A172 (cell line): ENCODE measurements at regions not wholly inside any gene's neighbourhood (a gene's known extent, or its start where the extent isn't known, plus 50 kb on each side); places are given as distances from the start of the nearest gene placed in this dataset.

ENCODE experiments used
- DNase-seq: peaks from one replicate; pipeline ENCODE4 v3.0.0-alpha.2; 2015; ENCODE audit warnings: low spot score

- DNase-seq: no peak
Observed at GRCh38 chr21:14722841-14723483, 176.8 kb upstream of the SAMSN1 start.

GRCh38 chr21:14720237-14720636 is 174.1 kb upstream of the SAMSN1 start:
- no peak for DNase-seq

- DNase-seq: no peak
Observed at GRCh38 chr21:14718951-14719350, 172.8 kb upstream of the SAMSN1 start.

- DNase-seq: no peak
Observed at GRCh38 chr21:14716761-14717396, 170.8 kb upstream of the SAMSN1 start.

GRCh38 chr21:14713109-14713508 is 167.0 kb upstream of the SAMSN1 start:
- no peak for DNase-seq

GRCh38 chr21:14712121-14712715 is 166.1 kb upstream of the SAMSN1 start:
- DNase-seq: no peak

GRCh38 chr21:14711287-14711686 is 165.2 kb upstream of the SAMSN1 start:
- no peak for DNase-seq

GRCh38 chr21:14707511-14708020 is 161.5 kb upstream of the SAMSN1 start:
- DNase-seq: no peak

GRCh38 chr21:14706712-14707510 is 160.8 kb upstream of the SAMSN1 start:
- DNase-seq: no peak

GRCh38 chr21:14699433-14700407 is 153.6 kb upstream of the SAMSN1 start:
- DNase-seq: no peak

GRCh38 chr21:14697769-14698168 is 151.7 kb upstream of the SAMSN1 start:
- no peak for DNase-seq

- DNase-seq: no peak
Observed at GRCh38 chr21:14694817-14695216, 148.7 kb upstream of the SAMSN1 start.

GRCh38 chr21:14693997-14694396 is 147.9 kb upstream of the SAMSN1 start:
- DNase-seq: no peak

GRCh38 chr21:14691914-14692313 is 145.8 kb upstream of the SAMSN1 start:
- no peak for DNase-seq

- DNase-seq: no peak
Observed at GRCh38 chr21:14690886-14691285, 144.8 kb upstream of the SAMSN1 start.

- no peak for DNase-seq
Observed at GRCh38 chr21:14688936-14689335, 142.8 kb upstream of the SAMSN1 start.

GRCh38 chr21:14688412-14688811 is 142.3 kb upstream of the SAMSN1 start:
- no peak for DNase-seq

- no peak for DNase-seq
Observed at GRCh38 chr21:14687268-14687625, 141.1 kb upstream of the SAMSN1 start.

GRCh38 chr21:14686466-14687267 is 140.6 kb upstream of the SAMSN1 start:
- no peak for DNase-seq

- DNase-seq: no peak
Observed at GRCh38 chr21:14685568-14685967, 139.5 kb upstream of the SAMSN1 start.
